CD4-positive, alpha-beta memory T cell (primary cell): ENCODE measurements at regions not wholly inside any gene's neighbourhood (a gene's known extent, or its start where the extent isn't known, plus 50 kb on each side); places are given as distances from the start of the nearest gene placed in this dataset.
"Not testable (repeated sequence)": the region's sequence is repeated elsewhere in the genome, so short reads cannot be mapped to it uniquely, and the experiment has no call there.

Experiments
- CTCF ChIA-PET: fragments of 350-600 bp; sonication (Branson Sonifier 250); formaldehyde crosslinking; loops from one replicate; lab custom pipeline; 2021; ENCODE audit warnings: inconsistent platforms; ENCODE audit not compliant: partially characterized antibody; lab: Charles Lee
- POLR2A ChIA-PET: fragments of 350-600 bp; sonication (Branson Sonifier 250); formaldehyde crosslinking; loops from one replicate; lab custom pipeline; 2021; ENCODE audit not compliant: partially characterized antibody; lab: Charles Lee
- DNase-seq, 5 donors: peaks; one replicate each; pipeline versions ENCODE4 v3.0.0 to v3.0.0-alpha.2; 2020 to 2022; ENCODE audit warnings: mixed read lengths in 1 of 5
- H3K27ac ChIP-seq: one replicate; pipeline ENCODE4 v1.7.0; 2013; ENCODE audit warnings: low read depth, low read length
- H3K27me3 ChIP-seq: 2 replicates; pipeline ENCODE4 v1.7.0; 2013; ENCODE audit warnings: mild to moderate bottlenecking, low read length, moderate library complexity; ENCODE audit not compliant: insufficient read depth
- H3K36me3 ChIP-seq: 2 replicates; pipeline ENCODE4 v1.7.0; 2013; ENCODE audit warnings: mild to moderate bottlenecking, low read length, moderate library complexity; ENCODE audit not compliant: insufficient read depth
- H3K4me1 ChIP-seq: 2 replicates; pipeline ENCODE4 v1.7.0; 2013; ENCODE audit warnings: mild to moderate bottlenecking, low read length, moderate library complexity; ENCODE audit not compliant: insufficient read depth
- H3K4me3 ChIP-seq, 2 donors: one replicate each; pipeline ENCODE4 v1.7.0; 2013; ENCODE audit warnings: low read length in 2 of 2, mild to moderate bottlenecking in 1 of 2
- H3K9me3 ChIP-seq, 2 donors: one replicate each; pipeline ENCODE4 v1.7.0; 2013; ENCODE audit warnings: low read length in 2 of 2, control low read depth in 1 of 2; ENCODE audit not compliant: control insufficient read depth in 1 of 2
- H3K27ac Mint-ChIP-seq, 7 donors: one replicate each; pipeline ENCODE4 v1.8.0; 2020 to 2021; ENCODE audit warnings: mixed read lengths in 7 of 7, mild to moderate bottlenecking in 6 of 7, inconsistent platforms in 3 of 7, moderate library complexity in 3 of 7
- H3K27me3 Mint-ChIP-seq, 2 donors: one replicate each; pipeline ENCODE4 v1.8.0; 2020 to 2021; ENCODE audit warnings: mixed read lengths in 2 of 2
- H3K36me3 Mint-ChIP-seq, 2 donors: one replicate each; pipeline ENCODE4 v1.8.0; 2020 to 2021; ENCODE audit warnings: mixed read lengths in 2 of 2, inconsistent platforms in 1 of 2, mild to moderate bottlenecking in 1 of 2
- H3K4me1 Mint-ChIP-seq, 4 donors: one replicate each; pipeline ENCODE4 v1.8.0; 2020 to 2021; ENCODE audit warnings: mixed read lengths in 4 of 4, mild to moderate bottlenecking in 1 of 4
- H3K4me3 Mint-ChIP-seq, 8 donors: one replicate each; pipeline ENCODE4 v1.8.0; 2020 to 2021; ENCODE audit warnings: mixed read lengths in 8 of 8, mild to moderate bottlenecking in 7 of 8, moderate library complexity in 6 of 8, inconsistent platforms in 3 of 8
- H3K9me3 Mint-ChIP-seq, 8 donors: one replicate each; pipeline ENCODE4 v1.8.0; 2020 to 2021; ENCODE audit warnings: mixed read lengths in 8 of 8, mild to moderate bottlenecking in 5 of 8, inconsistent platforms in 3 of 8, moderate library complexity in 1 of 8
- intact Hi-C: fragments of 100-400 bp; cut with micrococcal nuclease; formaldehyde crosslinking; loops from one replicate; pipeline ENCODE4 v1.15.1; 2023

- Mint-ChIP-seq H3K36me3 (no peaks in the 10 kb centered on the region), H3K27me3 (no peaks in the 10 kb centered on the region), H3K4me1 (no peaks in the 10 kb centered on the region), H3K27ac (no peak overlapping the region), H3K9me3 (no peaks in the 10 kb centered on the region), H3K4me3 (no peak overlapping the region)
- CTCF ChIA-PET: no interaction called here
- no peaks in the 10 kb centered on the region for H3K9me3 ChIP-seq
- no peaks in the 10 kb centered on the region for H3K4me1 ChIP-seq
- no peak for DNase-seq
- intact Hi-C loops: no loop called here
- POLR2A ChIA-PET: no interaction called here
- H3K27me3 ChIP-seq: no peaks in the 10 kb centered on the region
- no peaks in the 10 kb centered on the region for H3K36me3 ChIP-seq
- no peak overlapping the region for H3K4me3 ChIP-seq
- no peak overlapping the region for H3K27ac ChIP-seq
Observed at GRCh38 chrX:146055733-146056132, 238.1 kb downstream of the SLITRK2 start.

GRCh38 chrX:146056511-146057081 lies 239.0 kb downstream of the SLITRK2 start:
- H3K27me3 Mint-ChIP-seq: no peaks in the 10 kb centered on the region
- intact Hi-C loops: no loop called here
- H3K36me3 ChIP-seq: no peaks in the 10 kb centered on the region
- CTCF ChIA-PET: no interaction called here
- no peaks in the 10 kb centered on the region for H3K27me3 ChIP-seq
- H3K4me3 Mint-ChIP-seq: no peak overlapping the region
- DNase-seq: no peak
- H3K9me3 ChIP-seq: no peaks in the 10 kb centered on the region
- H3K27ac ChIP-seq: no peak overlapping the region
- H3K36me3 Mint-ChIP-seq: no peaks in the 10 kb centered on the region
- POLR2A ChIA-PET: no interaction called here
- no peaks in the 10 kb centered on the region for H3K4me1 Mint-ChIP-seq
- no peak overlapping the region for H3K27ac Mint-ChIP-seq
- no peaks in the 10 kb centered on the region for H3K9me3 Mint-ChIP-seq
- H3K4me1 ChIP-seq: no peaks in the 10 kb centered on the region
- no peak overlapping the region for H3K4me3 ChIP-seq

GRCh38 chrX:146064156-146064555 lies 246.5 kb downstream of the SLITRK2 start:
- CTCF ChIA-PET: no interaction called here
- no peak overlapping the region for H3K4me3 Mint-ChIP-seq
- no peak overlapping the region for H3K27ac Mint-ChIP-seq

GRCh38 chrX:146090732-146091131 lies 273.1 kb downstream of the SLITRK2 start:
- Mint-ChIP-seq H3K4me1 (no peaks in the 10 kb centered on the region), H3K9me3 (peaks cover 0 to 3% (median 0%) of the 10 kb centered on the region in 8 donors), H3K4me3 (no peak overlapping the region), H3K27ac (no peak overlapping the region), H3K36me3 (no peaks in the 10 kb centered on the region), H3K27me3 (no peaks in the 10 kb centered on the region)
- no peak for DNase-seq
- Histone ChIP-seq H3K9me3 (no peaks in the 10 kb centered on the region), H3K4me3 (no peak overlapping the region), H3K36me3 (no peaks in the 10 kb centered on the region), H3K27me3 (no peaks in the 10 kb centered on the region), H3K27ac (no peak overlapping the region), H3K4me1 (no peaks in the 10 kb centered on the region)
- POLR2A ChIA-PET: no interaction called here
- intact Hi-C loops: no loop called here
- CTCF ChIA-PET: no interaction called here

More at GRCh38 chrX:146064156-146064555, 246.5 kb downstream of the SLITRK2 start:
- Mint-ChIP-seq H3K9me3 (no peaks in the 10 kb centered on the region), H3K27me3 (no peaks in the 10 kb centered on the region), H3K4me1 (no peaks in the 10 kb centered on the region), H3K36me3 (no peaks in the 10 kb centered on the region)
- no peak for DNase-seq
- H3K36me3 ChIP-seq: no peaks in the 10 kb centered on the region
- intact Hi-C loops: no loop called here
- H3K4me3 ChIP-seq: no peak overlapping the region
- H3K27me3 ChIP-seq: no peaks in the 10 kb centered on the region
- POLR2A ChIA-PET: no interaction called here
- H3K4me1 ChIP-seq: no peaks in the 10 kb centered on the region
- H3K27ac ChIP-seq: no peak overlapping the region
- H3K9me3 ChIP-seq: no peaks in the 10 kb centered on the region

DNA sequence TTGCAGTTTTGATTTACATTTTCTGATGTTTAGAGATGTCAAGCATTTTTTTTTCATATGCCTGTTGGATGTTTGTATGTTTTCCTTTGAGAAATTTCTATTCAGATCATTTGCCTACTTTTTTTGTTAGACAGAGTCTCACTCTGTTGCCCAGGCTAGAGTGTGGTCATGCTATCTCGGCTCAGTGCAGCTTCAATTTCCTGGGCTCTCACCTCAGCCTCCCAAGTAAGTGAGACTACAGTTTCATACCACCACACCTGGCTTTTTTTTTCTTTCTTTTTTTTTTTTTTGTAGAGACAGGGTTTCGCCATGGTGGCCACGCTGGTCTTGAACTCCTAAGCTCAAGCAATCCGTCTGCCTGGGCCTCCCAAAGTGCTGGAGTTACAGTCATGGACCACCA lies 291.7 kb downstream of the SLITRK2 start:
- no peaks in the 10 kb centered on the region for H3K4me1 Mint-ChIP-seq
- H3K27ac Mint-ChIP-seq: no peak overlapping the region
- no peak for DNase-seq
- H3K4me1 ChIP-seq: no peaks in the 10 kb centered on the region
- CTCF ChIA-PET: no interaction called here
- no peaks in the 10 kb centered on the region for H3K27me3 ChIP-seq
- no peak overlapping the region for H3K4me3 ChIP-seq
- H3K36me3 ChIP-seq: no peaks in the 10 kb centered on the region
- H3K36me3 Mint-ChIP-seq: no peaks in the 10 kb centered on the region
- POLR2A ChIA-PET: no interaction called here
- intact Hi-C loops: no loop called here
- no peaks in the 10 kb centered on the region for H3K27me3 Mint-ChIP-seq
- H3K27ac ChIP-seq: no peak overlapping the region
- H3K9me3 ChIP-seq: no peaks in the 10 kb centered on the region
- no peak overlapping the region for H3K4me3 Mint-ChIP-seq
- H3K9me3 Mint-ChIP-seq: peaks cover 0 to 4% (median 0%) of the 10 kb centered on the region in 8 donors

GRCh38 chrX:146119074-146119473 lies 301.4 kb downstream of the SLITRK2 start:
- intact Hi-C loops: not testable (repeated sequence)

DNA sequence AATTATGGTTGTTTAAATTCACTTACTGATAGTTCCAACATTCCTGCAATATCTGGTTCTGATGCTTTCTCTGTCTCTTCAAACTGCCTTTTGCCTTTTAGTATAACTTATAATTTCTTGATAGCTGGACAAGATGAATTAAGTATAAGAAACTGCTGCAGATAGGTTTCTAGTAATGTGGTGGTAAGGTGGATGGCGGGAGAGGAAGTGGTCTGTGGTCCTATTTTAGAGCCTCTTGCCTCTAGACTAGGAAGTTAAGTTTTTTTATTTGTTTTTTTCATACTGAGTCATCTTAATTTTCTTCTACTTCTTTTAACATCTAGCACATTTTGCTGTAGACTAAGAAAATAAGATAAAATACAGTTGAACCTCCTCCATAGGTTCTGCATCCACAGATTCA lies 310.0 kb downstream of the SLITRK2 start:
- Mint-ChIP-seq H3K4me1 (no peaks in the 10 kb centered on the region), H3K9me3 (peaks cover 0 to 7% (median 0%) of the 10 kb centered on the region in 8 donors), H3K27me3 (no peaks in the 10 kb centered on the region), H3K4me3 (no peak overlapping the region), H3K36me3 (no peaks in the 10 kb centered on the region), H3K27ac (no peak overlapping the region)
- intact Hi-C loops: no loop called here
- ChIA-PET POLR2A (no interaction called here), CTCF (no interaction called here)
- H3K4me1 ChIP-seq: no peaks in the 10 kb centered on the region
- no peak overlapping the region for H3K4me3 ChIP-seq
- no peak overlapping the region for H3K27ac ChIP-seq
- no peaks in the 10 kb centered on the region for H3K9me3 ChIP-seq
- no peaks in the 10 kb centered on the region for H3K27me3 ChIP-seq
- no peaks in the 10 kb centered on the region for H3K36me3 ChIP-seq
- DNase-seq: no peak

More at GRCh38 chrX:146119074-146119473, 301.4 kb downstream of the SLITRK2 start:
- H3K4me1 ChIP-seq, H3K4me1 Mint-ChIP-seq, H3K4me3 ChIP-seq, H3K27ac ChIP-seq, H3K9me3 ChIP-seq, H3K36me3 ChIP-seq, POLR2A ChIA-PET, H3K27me3 Mint-ChIP-seq, H3K4me3 Mint-ChIP-seq, H3K27me3 ChIP-seq, H3K36me3 Mint-ChIP-seq, DNase-seq, H3K27ac Mint-ChIP-seq: not testable (repeated sequence)
- CTCF ChIA-PET: interaction anchor here (0.6 kb wide), 1 partner anchor 708 kb away, joined by 3 read pairs; no protein-coding TSS in a partner anchor
- H3K9me3 Mint-ChIP-seq: peaks cover 0 to 10% (median 0%) of the 10 kb centered on the region in 8 donors

- H3K36me3 Mint-ChIP-seq: no peaks in the 10 kb centered on the region
- no peak overlapping the region for H3K27ac Mint-ChIP-seq
Observed at GRCh38 chrX:146141221-146141620, 323.6 kb downstream of the SLITRK2 start.

More at GRCh38 chrX:146141221-146141620, 323.6 kb downstream of the SLITRK2 start:
- H3K4me3 ChIP-seq: no peak overlapping the region
- H3K27ac ChIP-seq: no peak overlapping the region
- CTCF ChIA-PET: no interaction called here
- no peaks in the 10 kb centered on the region for H3K9me3 ChIP-seq
- H3K9me3 Mint-ChIP-seq: peaks cover 0 to 4% (median 0%) of the 10 kb centered on the region in 8 donors
- POLR2A ChIA-PET: no interaction called here
- H3K4me1 ChIP-seq: no peaks in the 10 kb centered on the region
- no peaks in the 10 kb centered on the region for H3K36me3 ChIP-seq
- no peaks in the 10 kb centered on the region for H3K4me1 Mint-ChIP-seq
- DNase-seq: no peak
- intact Hi-C loops: no loop called here
- H3K27me3 ChIP-seq: no peaks in the 10 kb centered on the region
- H3K4me3 Mint-ChIP-seq: no peak overlapping the region
- no peaks in the 10 kb centered on the region for H3K27me3 Mint-ChIP-seq
